ENCODE measurements at regions not wholly inside any gene's neighbourhood (a gene's known extent, or its start where the extent isn't known, plus 50 kb on each side); places are given as distances from the start of the nearest gene placed in this dataset.

DNA sequence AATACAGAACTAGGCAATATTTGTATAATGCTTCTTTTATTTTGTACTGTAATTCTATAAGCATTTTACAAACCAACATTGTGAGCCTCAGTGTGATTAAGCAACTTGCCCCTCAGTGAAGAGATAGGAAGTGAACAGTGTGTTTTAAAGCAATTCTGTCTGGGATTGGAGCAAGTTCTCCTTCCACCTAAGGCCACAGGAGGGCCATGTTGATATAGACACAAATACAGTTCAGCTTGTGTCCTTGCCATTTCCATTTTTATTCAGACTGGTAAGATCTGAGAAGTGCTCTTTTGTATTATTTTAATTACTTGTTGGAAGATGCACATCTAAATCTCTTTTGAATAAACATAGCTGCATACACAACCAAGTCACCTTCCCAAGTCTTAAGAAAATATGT lies 416.3 kb upstream of the COBL start:
- TF ChIP-seq CTCF (IDR thresholded peaks at IDR 0.05; ENCODE audit: borderline replicate concordance, insufficient read depth, low read depth, low read length): no peak
- H3K4me3 ChIP-seq (ENCODE audit: low read depth, low read length): no peak overlapping the region

DNA sequence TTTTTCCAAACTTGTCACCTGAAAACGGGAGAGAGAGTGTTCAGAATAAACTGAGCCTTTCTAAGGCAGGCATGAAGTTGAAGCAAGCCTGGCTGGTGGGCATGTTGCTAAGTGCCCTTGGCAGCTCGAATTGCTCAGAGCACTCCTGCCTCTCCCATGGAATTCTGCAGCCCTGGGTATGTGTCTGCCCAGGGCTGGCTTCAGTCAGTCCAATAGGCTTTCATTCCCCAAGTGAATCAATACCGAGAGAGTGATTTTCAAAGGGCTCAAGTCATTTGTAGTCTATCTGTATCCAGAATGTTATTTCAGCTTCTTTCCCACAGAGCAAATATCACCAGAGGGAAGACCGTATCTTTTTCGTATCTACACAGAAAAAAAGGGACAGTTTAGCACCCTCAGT lies 415.5 kb upstream of the COBL start:
- H3K4me3 ChIP-seq (ENCODE audit: low read depth, low read length): no peak overlapping the region
- no peak for TF ChIP-seq CTCF (IDR thresholded peaks at IDR 0.05; ENCODE audit: borderline replicate concordance, insufficient read depth, low read depth, low read length)

- TF ChIP-seq CTCF (IDR thresholded peaks at IDR 0.05; ENCODE audit: borderline replicate concordance, insufficient read depth, low read depth, low read length): no peak
- H3K4me3 ChIP-seq (ENCODE audit: low read depth, low read length): no peak overlapping the region
Observed at GRCh38 chr7:51731075-51731474, 414.5 kb upstream of the COBL start.

GRCh38 chr7:51727441-51727840 lies 410.8 kb upstream of the COBL start:
- no peak for TF ChIP-seq CTCF (IDR thresholded peaks at IDR 0.05; ENCODE audit: borderline replicate concordance, insufficient read depth, low read depth, low read length)
- H3K4me3 ChIP-seq (ENCODE audit: low read depth, low read length): no peak overlapping the region

- no peak for TF ChIP-seq CTCF (IDR thresholded peaks at IDR 0.05; ENCODE audit: borderline replicate concordance, insufficient read depth, low read depth, low read length)
- no peak overlapping the region for H3K4me3 ChIP-seq (ENCODE audit: low read depth, low read length)
Observed at GRCh38 chr7:51706851-51707250, 390.2 kb upstream of the COBL start.

GRCh38 chr7:51705701-51706100 lies 389.1 kb upstream of the COBL start:
- H3K4me3 ChIP-seq (ENCODE audit: low read depth, low read length): no peak overlapping the region
- TF ChIP-seq CTCF (IDR thresholded peaks at IDR 0.05; ENCODE audit: borderline replicate concordance, insufficient read depth, low read depth, low read length): no peak

- H3K4me3 ChIP-seq (ENCODE audit: low read depth, low read length): no peak overlapping the region
- no peak for TF ChIP-seq CTCF (IDR thresholded peaks at IDR 0.05; ENCODE audit: borderline replicate concordance, insufficient read depth, low read depth, low read length)
Observed at GRCh38 chr7:51702673-51703072, 386.1 kb upstream of the COBL start.
